GM12875 (cell line): ENCODE measurements at regions not wholly inside any gene's neighbourhood (a gene's known extent, or its start where the extent isn't known, plus 50 kb on each side); places are given as distances from the start of the nearest gene placed in this dataset.

Source experiments
- H3K4me3 ChIP-seq: one replicate; pipeline ENCODE4 v1.5.1; 2011; ENCODE audit warnings: low read depth, low read length, control low read depth
- CTCF ChIP-seq: IDR thresholded peaks from 2 replicates; pipeline ENCODE4 v1.5.1; 2011; ENCODE audit warnings: low read depth, mild to moderate bottlenecking, control low read depth, inconsistent platforms, low read length, moderate library complexity, borderline replicate concordance; ENCODE audit not compliant: insufficient read depth

DNA sequence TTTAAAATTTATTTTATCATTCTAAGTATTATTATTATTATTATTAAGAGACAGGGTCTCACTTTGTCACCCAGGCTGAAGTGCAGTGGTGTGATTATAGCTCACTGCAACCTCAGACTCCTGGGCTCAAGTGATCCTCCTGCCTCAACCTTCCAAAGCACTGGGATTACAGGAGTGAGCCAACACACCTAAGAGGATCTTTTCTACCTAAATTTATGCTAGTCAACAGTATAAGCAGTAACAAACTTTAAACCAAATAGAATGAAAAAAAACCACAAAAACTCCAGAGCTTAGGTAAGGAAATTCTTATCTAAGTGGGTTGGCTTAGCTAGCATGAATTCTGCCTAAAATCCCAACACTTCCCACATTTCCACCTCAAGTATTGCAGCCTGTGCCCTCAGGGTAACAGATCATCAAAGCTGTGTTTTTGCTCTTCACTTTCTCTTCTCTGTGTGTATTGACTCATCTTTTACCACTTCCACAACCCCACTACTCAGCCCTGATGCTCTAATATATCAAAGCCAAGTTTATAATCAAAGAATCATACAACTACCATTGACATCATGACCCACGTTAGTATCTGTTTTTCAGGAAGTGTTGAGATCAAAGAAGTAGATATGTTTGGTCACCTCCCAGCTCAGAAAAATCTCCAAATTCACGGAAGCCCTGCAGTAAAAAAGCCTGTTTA lies 93.7 kb upstream of the SPON1 start:
- TF ChIP-seq CTCF, result no peak
- H3K4me3 ChIP-seq, result no peak overlapping the region

GRCh38 chr11:13869398-13869886 lies 93.1 kb upstream of the SPON1 start:
- no peak overlapping the region for H3K4me3 ChIP-seq
- no peak for TF ChIP-seq CTCF

DNA sequence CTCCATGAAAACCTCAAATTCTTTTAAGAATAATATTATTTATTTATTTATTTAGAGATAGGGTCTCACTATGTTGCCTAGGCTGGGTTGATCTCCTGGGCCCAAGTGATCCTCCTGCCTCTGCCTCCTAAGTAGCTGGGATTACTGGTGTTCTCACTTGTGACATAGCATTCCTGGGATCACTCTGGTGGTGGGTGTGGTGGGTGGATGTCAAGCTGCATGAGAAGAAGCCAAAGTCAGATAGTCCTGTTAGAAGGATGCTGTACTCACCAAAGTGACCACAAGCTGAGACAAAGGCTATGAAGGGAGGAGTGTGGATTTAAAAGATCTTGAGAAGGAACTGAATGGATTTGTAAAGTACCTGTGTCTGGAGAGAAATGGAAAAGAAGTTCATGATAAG lies 87.9 kb upstream of the SPON1 start:
- no peak for TF ChIP-seq CTCF
- H3K4me3 ChIP-seq, result no peak overlapping the region

DNA sequence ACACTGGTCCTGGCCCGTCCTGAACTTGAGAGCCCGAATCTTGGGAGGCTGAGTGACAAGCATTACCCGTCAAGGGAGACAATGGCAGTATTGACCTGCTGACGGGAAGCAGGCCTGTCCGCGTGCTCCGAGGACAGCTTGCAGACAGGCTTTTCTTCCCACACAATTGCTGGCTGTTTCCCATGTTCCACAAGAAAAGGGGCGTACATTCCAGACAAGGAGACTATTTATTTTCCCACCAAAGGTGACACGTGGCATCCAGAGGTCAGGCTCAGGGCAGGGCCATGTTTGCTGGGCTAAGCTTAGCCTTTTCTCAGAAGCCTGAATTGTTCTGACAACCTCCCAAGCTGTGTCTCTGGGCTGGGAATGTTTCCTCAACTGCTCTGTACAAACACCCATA lies 86.9 kb upstream of the SPON1 start:
- H3K4me3 ChIP-seq, result no peak overlapping the region
- TF ChIP-seq CTCF, result no peak

GRCh38 chr11:13876423-13876822 lies 86.1 kb upstream of the SPON1 start:
- TF ChIP-seq CTCF, result no peak
- no peak overlapping the region for H3K4me3 ChIP-seq

DNA sequence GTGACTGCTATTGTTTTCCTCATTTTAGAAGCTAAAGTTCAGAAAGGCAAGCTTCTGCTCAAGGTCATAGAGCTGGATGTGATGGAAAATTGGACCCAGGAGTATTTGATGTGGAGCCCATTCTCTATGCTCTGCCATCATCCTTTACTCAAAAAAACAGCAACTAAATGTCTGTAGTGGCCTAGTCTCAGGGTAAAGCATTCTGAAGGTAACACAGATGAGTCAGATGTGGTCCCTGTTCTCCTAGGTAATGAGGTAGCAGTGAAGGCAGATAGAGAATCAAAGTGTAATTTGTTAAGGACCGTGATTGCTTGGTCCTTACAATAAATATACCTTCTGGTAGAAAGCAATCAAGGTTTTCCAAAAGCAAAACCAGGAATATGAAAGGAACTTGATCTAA lies 84.4 kb upstream of the SPON1 start:
- no peak overlapping the region for H3K4me3 ChIP-seq
- TF ChIP-seq CTCF, result no peak

GRCh38 chr11:13880634-13881033 lies 81.9 kb upstream of the SPON1 start:
- TF ChIP-seq CTCF, result no peak

More at GRCh38 chr11:13880634-13881033, 81.9 kb upstream of the SPON1 start:
- no peak overlapping the region for H3K4me3 ChIP-seq
